ENCODE measurements at regions not wholly inside any gene's neighbourhood (a gene's known extent, or its start where the extent isn't known, plus 50 kb on each side); places are given as distances from the start of the nearest gene placed in this dataset.

- TF ChIP-seq CTCF (IDR thresholded peaks at IDR 0.05; ENCODE audit: insufficient read depth, low read depth, low read length) (no peak), EZH2 (IDR thresholded peaks at IDR 0.05; ENCODE audit: insufficient read depth, low read length) (no peak)
These were observed 270.1 kb downstream of the TFAP2A start for GRCh38 chr6:10144772-10145171.
